Endodermal cell (in vitro differentiated cells): ENCODE measurements at regions not wholly inside any gene's neighbourhood (a gene's known extent, or its start where the extent isn't known, plus 50 kb on each side); places are given as distances from the start of the nearest gene placed in this dataset.

Source experiments
- DNase-seq: peaks from one replicate; pipeline ENCODE4 v3.0.0-alpha.2; 2017
- H3K27ac ChIP-seq: 2 replicates; pipeline ENCODE4 v1.5.1; 2013; ENCODE audit warnings: mild to moderate bottlenecking, low read depth, low read length, moderate library complexity
- H3K27me3 ChIP-seq: 2 replicates; pipeline ENCODE4 v1.6.1; 2013; ENCODE audit warnings: mild to moderate bottlenecking, low read length, moderate library complexity; ENCODE audit not compliant: insufficient read depth, control insufficient read depth, poor library complexity, severe bottlenecking
- H3K36me3 ChIP-seq: 2 replicates; pipeline ENCODE4 v1.7.0; 2013; ENCODE audit warnings: mild to moderate bottlenecking, low read length, moderate library complexity; ENCODE audit not compliant: control insufficient read depth, insufficient read depth
- H3K4me1 ChIP-seq: one replicate; pipeline ENCODE4 v1.7.0; 2013; ENCODE audit warnings: low read length; ENCODE audit not compliant: control insufficient read depth, insufficient read depth
- H3K4me3 ChIP-seq: 2 replicates; pipeline ENCODE4 v1.5.1; 2013; ENCODE audit warnings: mild to moderate bottlenecking, low read length, moderate library complexity
- H3K9ac ChIP-seq: 2 replicates; pipeline ENCODE4 v1.6.1; 2013; ENCODE audit warnings: mild to moderate bottlenecking, low read length, moderate library complexity; ENCODE audit not compliant: poor library complexity, severe bottlenecking; ENCODE audit errors: extremely low read depth
- H3K9me3 ChIP-seq: 2 replicates; pipeline ENCODE4 v1.6.1; 2013; ENCODE audit warnings: mild to moderate bottlenecking, low read length, moderate library complexity; ENCODE audit not compliant: control insufficient read depth
- H3K27ac Mint-ChIP-seq: 2 replicates; pipeline ENCODE4 v1.8.0; 2020; ENCODE audit warnings: mixed read lengths
- H3K27me3 Mint-ChIP-seq: 2 replicates; pipeline ENCODE4 v1.8.0; 2021; ENCODE audit warnings: mild to moderate bottlenecking, mixed read lengths; ENCODE audit not compliant: insufficient read depth
- H3K36me3 Mint-ChIP-seq: 2 replicates; pipeline ENCODE4 v1.8.0; 2020; ENCODE audit warnings: low read depth, mixed read lengths
- H3K4me1 Mint-ChIP-seq: 2 replicates; pipeline ENCODE4 v1.8.0; 2020; ENCODE audit warnings: mixed read lengths
- H3K4me3 Mint-ChIP-seq: 2 replicates; pipeline ENCODE4 v1.8.0; 2020; ENCODE audit warnings: mild to moderate bottlenecking, moderate library complexity, mixed read lengths
- H3K9me3 Mint-ChIP-seq: 2 replicates; pipeline ENCODE4 v1.8.0; 2020; ENCODE audit warnings: mild to moderate bottlenecking, mixed read lengths
- CTCF ChIP-seq: fragments of 200-600 bp; sonication (generic); conservative IDR thresholded peaks from 2 replicates; pipeline ENCODE4 v1.5.0; 2021; ENCODE audit warnings: antibody characterized with exemption, mild to moderate bottlenecking
- WGBS, 2 experiments: methylation state at CpG; one replicate each; pipeline versions ENCODE4 v1.1.5 to v1.1.7; 2013; ENCODE audit warnings: missing lambda C conversion rate in 2 of 2, mixed read lengths in 1 of 2; ENCODE audit not compliant: insufficient coverage in 1 of 2, insufficient read length in 1 of 2; 5-methylcytosine and 5-hydroxymethylcytosine counted together

GRCh38 chr6:93104195-93104817 lies 315.1 kb downstream of the EPHA7 start:
- Mint-ChIP-seq H3K27ac (no peak overlapping the region), H3K4me3 (no peak overlapping the region), H3K27me3 (no peaks in the 10 kb centered on the region), H3K4me1 (peaks cover 3% of the 10 kb centered on the region), H3K36me3 (no peaks in the 10 kb centered on the region), H3K9me3 (peaks cover 4% of the 10 kb centered on the region)
- no peak for TF ChIP-seq CTCF
- peaks cover 15% of the 10 kb centered on the region for H3K4me1 ChIP-seq
- H3K27me3 ChIP-seq = no peaks in the 10 kb centered on the region
- DNase-seq = no peak
- no peaks in the 10 kb centered on the region for H3K36me3 ChIP-seq
- peak overlapping the region; percentile 25 for H3K27ac ChIP-seq
- 20 to 73% methylated on average over 1 of the region's 1 CpG for WGBS, 2 experiments
- H3K9me3 ChIP-seq = no peaks in the 10 kb centered on the region
- H3K4me3 ChIP-seq = no peak overlapping the region
- no peak overlapping the region for H3K9ac ChIP-seq

- no peak for DNase-seq
- WGBS, 2 experiments = 80 to 92% methylated on average over 9 to 14 of the region's 14 CpGs
- Histone ChIP-seq H3K27me3 (no peaks in the 10 kb centered on the region), H3K27ac (no peak overlapping the region), H3K4me1 (peaks cover 3% of the 10 kb centered on the region), H3K9me3 (no peaks in the 10 kb centered on the region), H3K9ac (no peak overlapping the region), H3K4me3 (no peak overlapping the region), H3K36me3 (no peaks in the 10 kb centered on the region)
- Mint-ChIP-seq H3K4me1 (peaks cover 13% of the 10 kb centered on the region), H3K4me3 (no peak overlapping the region), H3K27ac (no peak overlapping the region), H3K36me3 (no peaks in the 10 kb centered on the region), H3K27me3 (no peaks in the 10 kb centered on the region), H3K9me3 (no peaks in the 10 kb centered on the region)
- TF ChIP-seq CTCF = no peak
Observed at GRCh38 chr6:93088621-93089501, 330.5 kb downstream of the EPHA7 start.

- Histone ChIP-seq H3K4me1 (peaks cover 3% of the 10 kb centered on the region), H3K9me3 (no peaks in the 10 kb centered on the region), H3K27me3 (no peaks in the 10 kb centered on the region), H3K36me3 (no peaks in the 10 kb centered on the region), H3K4me3 (no peak overlapping the region), H3K9ac (no peak overlapping the region), H3K27ac (no peak overlapping the region)
- H3K27me3 Mint-ChIP-seq = no peaks in the 10 kb centered on the region
- H3K9me3 Mint-ChIP-seq = no peaks in the 10 kb centered on the region
- H3K4me3 Mint-ChIP-seq = no peak overlapping the region
- H3K36me3 Mint-ChIP-seq = no peaks in the 10 kb centered on the region
- WGBS, 2 experiments = 97% methylated on average over 2 of the region's 2 CpGs; no CpG with 5 or more reads in 1 of the 2 experiments
- TF ChIP-seq CTCF = no peak
- peaks cover 24% of the 10 kb centered on the region for H3K4me1 Mint-ChIP-seq
- DNase-seq = no peak
- no peak overlapping the region for H3K27ac Mint-ChIP-seq
Observed at GRCh38 chr6:93087606-93088005, 331.8 kb downstream of the EPHA7 start.
